K562 (cell line): ENCODE measurements at regions not wholly inside any gene's neighbourhood (a gene's known extent, or its start where the extent isn't known, plus 50 kb on each side); places are given as distances from the start of the nearest gene placed in this dataset.

Experiments
- ATAC-seq: fragments of 200-7000 bp; cut with Tn5 transposase; 3 replicates; pipeline ENCODE4 v1.9.1; 2020; ENCODE audit warnings: moderate library complexity
- BruUV-seq: library from RNA; stranded (reverse); fragments of 400-500 nt; replicated peaks from 2 replicates; lab custom pipeline; 2021; lab: Mats Ljungman, UMichigan
- CTCF ChIA-PET: fragments of 300-600 bp; formaldehyde crosslinking; extraction: SDS; loops from one replicate; lab custom pipeline; 2021; ENCODE audit warnings: low intra/inter-chr PET ratio; lab: Yijun Ruan, JAX
- POLR2A ChIA-PET: fragments of 300-600, 350-650 bp; sonication (Branson Sonifier 250); formaldehyde crosslinking; extraction: SDS; loops from one replicate; lab custom pipeline; 2021; ENCODE audit warnings: antibody characterized with exemption, inconsistent platforms; lab: Yijun Ruan, JAX
- DNase-seq, 4 experiments: peaks; one replicate each; pipeline versions ENCODE4 v3.0.0 to v3.0.0-alpha.2; 2011 to 2018; ENCODE audit warnings: low spot score in 3 of 4, mixed read lengths in 3 of 4; ENCODE audit errors: extremely low read depth in 1 of 4
- FAIRE-seq: peaks from 2 replicates; lab custom pipeline; 2011; peaks lifted over from hg19 to GRCh38; lab: Jason Lieb, UNC
- H2AFZ ChIP-seq: 2 replicates; pipeline ENCODE4 v1.6.0; 2011; ENCODE audit warnings: low read depth, low read length, control low read depth, inconsistent platforms
- H3K27ac ChIP-seq: fragments of 200-600 bp; 3 replicates; pipeline ENCODE4 v1.8.0; 2011; ENCODE audit warnings: low read depth, mild to moderate bottlenecking, control low read depth, inconsistent platforms, low read length, moderate library complexity, mixed read lengths; ENCODE audit errors: extremely low read depth
- H3K27me3 ChIP-seq, 2 experiments: fragments of 300-600 bp in 1 of 2; 2 replicates in 1 of 2; 3 replicates in 1 of 2; pipeline versions ENCODE4 v1.6.0 to v1.8.0; 2011; ENCODE audit warnings: inconsistent platforms in 2 of 2, low read length in 2 of 2, mild to moderate bottlenecking in 1 of 2, mixed read lengths in 1 of 2, moderate library complexity in 1 of 2; ENCODE audit not compliant: control insufficient read depth in 2 of 2, insufficient read depth in 2 of 2
- H3K36me3 ChIP-seq: fragments of 300-600 bp; 3 replicates; pipeline ENCODE4 v1.8.0; 2011; ENCODE audit warnings: mild to moderate bottlenecking, low read length, inconsistent platforms; ENCODE audit not compliant: control insufficient read depth, insufficient read depth
- H3K4me1 ChIP-seq, 2 experiments: fragments of 200-600 bp in 1 of 2; replicated peaks in 1 of 2; 2 replicates in 1 of 2; 3 replicates in 1 of 2; pipeline versions ENCODE4 v1.5.1 to v1.8.0; 2011; ENCODE audit warnings: inconsistent platforms in 2 of 2, low read length in 2 of 2, mild to moderate bottlenecking in 1 of 2, mixed read lengths in 1 of 2, moderate library complexity in 1 of 2; ENCODE audit not compliant: control insufficient read depth in 2 of 2, insufficient read depth in 2 of 2
- H3K4me2 ChIP-seq: 2 replicates; pipeline ENCODE4 v1.6.1; 2011; ENCODE audit warnings: low read length, control low read depth, inconsistent platforms, mixed read lengths; ENCODE audit not compliant: insufficient read depth
- H3K4me3 ChIP-seq: fragments of 200-600 bp; sonication (generic), shearing (Covaris generic); 2 replicates; pipeline ENCODE4 v1.5.1; 2016; ENCODE audit warnings: control low read depth, inconsistent platforms
- H3K79me2 ChIP-seq: fragments of 200-600 bp; 3 replicates; pipeline ENCODE4 v1.8.0; 2011; ENCODE audit warnings: low read length, inconsistent platforms; ENCODE audit not compliant: control insufficient read depth, insufficient read depth
- H3K9ac ChIP-seq, 2 experiments: 2 replicates each; pipeline versions ENCODE4 v1.6.0 to v1.6.1; 2011; ENCODE audit warnings: low read depth in 2 of 2, low read length in 2 of 2, control low read depth in 1 of 2, inconsistent platforms in 1 of 2, mild to moderate bottlenecking in 1 of 2, mixed read lengths in 1 of 2; ENCODE audit not compliant: insufficient read depth in 1 of 2
- H3K9me1 ChIP-seq: one replicate; pipeline ENCODE4 v1.6.0; 2011; ENCODE audit warnings: inconsistent platforms, mild to moderate bottlenecking, low read length, moderate library complexity; ENCODE audit not compliant: control insufficient read depth, insufficient read depth
- H3K9me3 ChIP-seq: replicated peaks from 2 replicates; pipeline ENCODE4 v1.5.1; 2011; ENCODE audit warnings: low read depth, low read length, inconsistent platforms; ENCODE audit not compliant: control insufficient read depth, insufficient read depth
- H4K20me1 ChIP-seq: replicated peaks from 2 replicates; pipeline ENCODE4 v1.6.1; 2011; ENCODE audit warnings: low read length, inconsistent platforms, mixed read lengths; ENCODE audit not compliant: control insufficient read depth, insufficient read depth
- NFIC ChIP-seq: fragments of 450-650 bp; IDR thresholded peaks from 2 replicates; pipeline ENCODE4 v1.6.1; 2017; ENCODE audit warnings: mild to moderate bottlenecking, inconsistent platforms
- NFIX ChIP-seq: fragments of 250-450 bp; sonication (Bioruptor Pico); IDR thresholded peaks from 2 replicates; pipeline ENCODE4 v1.4.0; 2020; ENCODE audit warnings: low read depth, mild to moderate bottlenecking, moderate library complexity
- ZNF277 ChIP-seq: fragments of 250-450 bp; sonication (Bioruptor Pico); IDR thresholded peaks from 2 replicates; pipeline ENCODE4 v1.8.0; 2022; ENCODE audit warnings: inconsistent platforms, mild to moderate bottlenecking, moderate library complexity, borderline replicate concordance
- WGBS: fragments of 100-300 bp; shearing (Covaris generic); methylation state at CpG from one replicate; pipeline ENCODE4 v1.1.6; 2016; ENCODE audit warnings: low coverage, mixed read lengths; ENCODE audit not compliant: insufficient coverage; ENCODE audit errors: missing lambda C conversion rate; 5-methylcytosine and 5-hydroxymethylcytosine counted together
- in situ Hi-C: fragments of 300-500 bp; cut with MboI; formaldehyde crosslinking; loops from 4 replicates; pipeline ENCODE4 v1.15.0; 2018; ENCODE audit warnings: inconsistent platforms, mixed read lengths
- intact Hi-C: fragments of 100-400 bp; cut with micrococcal nuclease; formaldehyde crosslinking; loops from 2 replicates; pipeline ENCODE4 v1.14.2; 2022

- Histone ChIP-seq H3K9me1 (no peaks in the 10 kb centered on the region), H3K36me3 (no peaks in the 10 kb centered on the region), H3K79me2 (no peaks in the 10 kb centered on the region), H3K4me2 (no peak overlapping the region), H4K20me1 (no peaks in the 10 kb centered on the region), H3K27me3 (peaks cover 21 to 55% of the 10 kb centered on the region in 2 experiments), H3K27ac (no peak overlapping the region), H3K4me3 (no peak overlapping the region), H3K9me3 (no peaks in the 10 kb centered on the region; the same call in 1 of the 2 replicates), H2AFZ (no peak overlapping the region), H3K9ac (no peak overlapping the region; a peak in 1 of 4 replicates), H3K4me1 (peaks cover 0 to 7% of the 10 kb centered on the region in 2 experiments; a peak in 2 of 5 replicates)
- BruUV-seq: no TSS peak
- intact Hi-C loops (no loop called here), in situ Hi-C loops (no loop called here)
- FAIRE-seq (no peak), DNase-seq (peak in 1 of 4 experiments; percentile 29), ATAC-seq (no peak)
- ChIA-PET CTCF (no interaction called here), POLR2A (interaction anchor here (1.0 to 1.2 kb wide), 2 partner anchors 9 to 27 kb away, joined by 3 to 4 read pairs; no protein-coding TSS in a partner anchor)
- TF ChIP-seq NFIX (CRISPR knock-in tag): 0 out of 2 replicates have a peak, but pooled peaks have one; percentile 40
- TF ChIP-seq NFIC: peak; percentile 96
- no peak for TF ChIP-seq ZNF277 (CRISPR knock-in tag)
- 20% methylated on average over 13 of the region's 13 CpGs for WGBS
These were observed 115.8 kb upstream of the FGF3 start for GRCh38 chr11:69934861-69935494.
